BLaER1 treated with 17β-estradiol and CSF1 and Interleukin-3, amounts not matched to agents 10 nM and 100 nM (cell line): ENCODE measurements at regions not wholly inside any gene's neighbourhood (a gene's known extent, or its start where the extent isn't known, plus 50 kb on each side); places are given as distances from the start of the nearest gene placed in this dataset.

Source experiments
- H3K27ac ChIP-seq, 11 experiments: shearing (Covaris generic); formaldehyde crosslinking; 2 replicates each; pipeline ENCODE4 v1.8.1; 2022
- H3K27me3 ChIP-seq, 11 experiments: shearing (Covaris generic); formaldehyde crosslinking; 2 replicates each; pipeline ENCODE4 v1.8.1; 2022
- H3K36me3 ChIP-seq, 11 experiments: shearing (Covaris generic); formaldehyde crosslinking; 2 replicates each; pipeline ENCODE4 v1.8.1; 2022
- H3K4me1 ChIP-seq, 10 experiments: shearing (Covaris generic); formaldehyde crosslinking; 2 replicates each; pipeline ENCODE4 v1.8.1; 2022
- H3K4me2 ChIP-seq, 11 experiments: shearing (Covaris generic); formaldehyde crosslinking; 2 replicates each; pipeline ENCODE4 v1.8.1; 2022
- H3K4me3 ChIP-seq, 10 experiments: shearing (Covaris generic); formaldehyde crosslinking; 2 replicates each; pipeline ENCODE4 v1.8.1; 2022
- H3K9ac ChIP-seq, 11 experiments: shearing (Covaris generic); formaldehyde crosslinking; 2 replicates each; pipeline ENCODE4 v1.8.1; 2022
- H3K9me3 ChIP-seq, 11 experiments: shearing (Covaris generic); formaldehyde crosslinking; replicated peaks in 1 of 11; 2 replicates each; pipeline ENCODE4 v1.8.1; 2022
- H4K20me1 ChIP-seq, 11 experiments: shearing (Covaris generic); formaldehyde crosslinking; 2 replicates each; pipeline ENCODE4 v1.8.1; 2022
- Cebpa-rat ChIP-seq, 11 experiments: shearing (Covaris generic); IDR thresholded peaks; 2 replicates each; pipeline ENCODE4 v1.8.1; 2022

- H3K4me2 ChIP-seq = peak overlapping the region in 10 of 11 experiments; percentile 24 to 93 (median 48); a peak in 16 of 22 replicates
- H3K4me3 ChIP-seq = no peak overlapping the region
- H4K20me1 ChIP-seq = no peaks in the 10 kb centered on the region
- H3K27me3 ChIP-seq = no peaks in the 10 kb centered on the region
- 0 out of 22 replicates have a peak, but pooled peaks cover 0 to 6% (median 0%) of the 10 kb centered on the region in 11 experiments for H3K36me3 ChIP-seq
- no peak for TF ChIP-seq Cebpa-rat (IDR thresholded peaks at IDR 0.05)
- peaks cover 24 to 30% (median 25%) of the 10 kb centered on the region in 11 experiments for H3K9me3 ChIP-seq
- peak overlapping the region in 2 of 11 experiments; percentile 20 to 35; a peak in 2 of 22 replicates for H3K27ac ChIP-seq
- H3K4me1 ChIP-seq = peaks cover 35 to 59% (median 53%) of the 10 kb centered on the region in 10 experiments
- H3K9ac ChIP-seq = no peak overlapping the region
Measured at GRCh38 chr11:45041596-45041995, 90.9 kb upstream of the TP53I11 start.

GRCh38 chr11:45042560-45042959 is 91.9 kb upstream of the TP53I11 start:
- Histone ChIP-seq H3K36me3 (0 out of 22 replicates have a peak, but pooled peaks cover 0 to 6% (median 0%) of the 10 kb centered on the region in 11 experiments), H3K27me3 (no peaks in the 10 kb centered on the region), H4K20me1 (no peaks in the 10 kb centered on the region), H3K4me1 (peaks cover 35 to 65% (median 62%) of the 10 kb centered on the region in 10 experiments), H3K4me3 (no peak overlapping the region), H3K27ac (peak overlapping the region in 3 of 11 experiments; percentile 16 to 36 (median 20); a peak in 5 of 22 replicates), H3K9ac (no peak overlapping the region), H3K9me3 (peaks cover 23 to 29% (median 24%) of the 10 kb centered on the region in 11 experiments), H3K4me2 (peak overlapping the region; percentile 19 to 93 (median 44); a peak in 21 of 22 replicates)
- TF ChIP-seq Cebpa-rat (IDR thresholded peaks at IDR 0.05) = no peak

GRCh38 chr11:45043755-45044475 is 93.2 kb upstream of the TP53I11 start:
- Histone ChIP-seq H4K20me1 (no peaks in the 10 kb centered on the region), H3K9ac (no peak overlapping the region), H3K36me3 (0 out of 22 replicates have a peak, but pooled peaks cover 0 to under 1% (median 0%) of the 10 kb centered on the region in 11 experiments), H3K4me3 (no peak overlapping the region), H3K4me2 (peak overlapping the region in 7 of 11 experiments; percentile 53 to 98 (median 93); a peak in 8 of 22 replicates), H3K4me1 (peaks cover 44 to 79% (median 75%) of the 10 kb centered on the region in 10 experiments), H3K9me3 (peaks cover 9 to 15% (median 11%) of the 10 kb centered on the region in 11 experiments), H3K27ac (peak overlapping the region in 6 of 11 experiments; percentile 17 to 91 (median 81); a peak in 6 of 22 replicates), H3K27me3 (no peaks in the 10 kb centered on the region)
- TF ChIP-seq Cebpa-rat (IDR thresholded peaks at IDR 0.05) = no peak

GRCh38 chr11:45045683-45046471 is 95.2 kb upstream of the TP53I11 start:
- H3K4me2 ChIP-seq = peak overlapping the region; percentile 74 to 98 (median 92)
- peak in 9 of 11 experiments; percentile 38 to 75 (median 57); a peak in 9 of 22 replicates for TF ChIP-seq Cebpa-rat (IDR thresholded peaks at IDR 0.05)
- no peaks in the 10 kb centered on the region for H4K20me1 ChIP-seq
- peaks cover 54 to 89% (median 85%) of the 10 kb centered on the region in 10 experiments for H3K4me1 ChIP-seq
- H3K27ac ChIP-seq = peak overlapping the region; percentile 74 to 91 (median 83)
- no peaks in the 10 kb centered on the region for H3K27me3 ChIP-seq
- H3K9me3 ChIP-seq = no peaks in the 10 kb centered on the region
- H3K4me3 ChIP-seq = peak overlapping the region in 7 of 10 experiments; percentile 9 to 52 (median 32); a peak in 9 of 20 replicates
- no peaks in the 10 kb centered on the region for H3K36me3 ChIP-seq
- peak overlapping the region; percentile 59 to 77 (median 71) for H3K9ac ChIP-seq

GRCh38 chr11:45048313-45048841 is 97.7 kb upstream of the TP53I11 start:
- no peak for TF ChIP-seq Cebpa-rat (IDR thresholded peaks at IDR 0.05)
- Histone ChIP-seq H3K4me2 (peak overlapping the region; percentile 3 to 98 (median 78); a peak in 20 of 22 replicates), H3K4me3 (no peak overlapping the region; a peak in 1 of 20 replicates), H3K4me1 (peaks cover 50 to 76% (median 68%) of the 10 kb centered on the region in 10 experiments), H3K27ac (peak overlapping the region in 10 of 11 experiments; percentile 23 to 91 (median 54); a peak in 19 of 22 replicates), H3K9me3 (no peaks in the 10 kb centered on the region), H4K20me1 (no peaks in the 10 kb centered on the region), H3K9ac (peak overlapping the region in 3 of 11 experiments; percentile 0 to 11 (median 4); a peak in 2 of 22 replicates), H3K36me3 (no peaks in the 10 kb centered on the region), H3K27me3 (no peaks in the 10 kb centered on the region)

GRCh38 chr11:45048870-45049691 is 97.4 kb upstream of the PRDM11 start:
- H3K9ac ChIP-seq = peak overlapping the region in 1 of 11 experiments; percentile 0; a peak in 1 of 22 replicates
- H3K9me3 ChIP-seq = no peaks in the 10 kb centered on the region
- no peaks in the 10 kb centered on the region for H3K27me3 ChIP-seq
- no peak for TF ChIP-seq Cebpa-rat (IDR thresholded peaks at IDR 0.05)
- H3K4me2 ChIP-seq = peak overlapping the region; percentile 20 to 98 (median 78); a peak in 20 of 22 replicates
- no peaks in the 10 kb centered on the region for H3K36me3 ChIP-seq
- H4K20me1 ChIP-seq = no peaks in the 10 kb centered on the region
- H3K27ac ChIP-seq = peak overlapping the region in 10 of 11 experiments; percentile 7 to 91 (median 51); a peak in 13 of 22 replicates
- H3K4me3 ChIP-seq = no peak overlapping the region; a peak in 1 of 20 replicates
- H3K4me1 ChIP-seq = peaks cover 57 to 75% (median 67%) of the 10 kb centered on the region in 10 experiments

- Histone ChIP-seq H3K4me3 (no peak overlapping the region), H4K20me1 (no peaks in the 10 kb centered on the region), H3K27me3 (no peaks in the 10 kb centered on the region), H3K27ac (no peak overlapping the region), H3K9me3 (no peaks in the 10 kb centered on the region; a peak in 1 of 22 replicates), H3K4me1 (peaks cover 53 to 69% (median 63%) of the 10 kb centered on the region in 10 experiments), H3K36me3 (no peaks in the 10 kb centered on the region), H3K4me2 (peak overlapping the region in 3 of 11 experiments; percentile 73 to 98 (median 94); a peak in 6 of 22 replicates), H3K9ac (no peak overlapping the region)
- TF ChIP-seq Cebpa-rat (IDR thresholded peaks at IDR 0.05) = no peak
Measured at GRCh38 chr11:45050111-45050510, 96.3 kb upstream of the PRDM11 start.

- Histone ChIP-seq H3K27me3 (no peaks in the 10 kb centered on the region), H3K9ac (no peak overlapping the region), H3K36me3 (no peaks in the 10 kb centered on the region), H3K4me3 (no peak overlapping the region), H3K4me1 (peaks cover 39 to 62% (median 57%) of the 10 kb centered on the region in 10 experiments), H3K4me2 (peak overlapping the region in 5 of 11 experiments; percentile 4 to 39 (median 25); a peak in 6 of 22 replicates), H4K20me1 (no peaks in the 10 kb centered on the region), H3K9me3 (no peaks in the 10 kb centered on the region; a peak in 1 of 22 replicates), H3K27ac (no peak overlapping the region)
- no peak for TF ChIP-seq Cebpa-rat (IDR thresholded peaks at IDR 0.05)
Measured at GRCh38 chr11:45051621-45052020, 94.8 kb upstream of the PRDM11 start.
